D341Med (cell line): ENCODE measurements at regions not wholly inside any gene's neighbourhood (a gene's known extent, or its start where the extent isn't known, plus 50 kb on each side); places are given as distances from the start of the nearest gene placed in this dataset.

Source experiments
- DNase-seq: peaks from one replicate; pipeline ENCODE4 v3.0.0; 2012; ENCODE audit warnings: low spot score

DNA sequence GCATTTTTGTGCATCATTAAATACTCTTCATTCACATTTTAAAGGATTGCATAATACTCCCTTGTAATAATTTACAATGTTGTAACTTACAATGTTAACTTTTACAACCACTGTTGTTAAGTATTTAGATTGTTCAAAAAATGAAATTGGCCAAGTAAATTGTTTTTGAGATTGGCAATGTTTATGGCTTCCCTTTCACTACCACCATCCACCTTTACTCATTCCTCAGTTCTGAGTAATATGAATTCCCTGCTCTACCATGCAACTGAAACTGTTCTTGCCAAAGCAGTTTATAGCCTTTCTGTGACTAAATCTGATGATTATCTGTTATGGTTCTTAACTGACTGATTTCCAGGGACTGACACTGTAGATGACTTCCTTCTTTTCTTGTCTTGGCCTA, 80.5 kb upstream of the TMEM106B start:
- DNase-seq: no peak

DNA sequence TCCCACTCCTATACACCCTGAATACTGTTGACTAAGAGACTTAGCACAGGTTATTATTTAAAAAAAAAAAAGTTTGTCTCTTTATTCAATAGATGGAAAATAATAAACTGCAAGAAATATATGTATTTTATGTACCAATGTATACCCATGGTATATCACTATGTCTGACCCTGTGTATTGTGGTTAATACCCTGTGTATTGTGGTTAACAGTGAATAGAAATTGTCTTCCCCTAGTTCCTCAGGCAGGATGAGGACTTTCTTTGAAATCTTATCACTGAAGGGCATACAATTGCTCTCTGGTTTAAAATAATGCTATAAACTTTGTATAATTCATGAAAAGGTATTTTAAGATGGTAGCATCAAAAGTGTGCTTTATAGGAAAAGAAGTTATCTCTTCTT, 80.0 kb upstream of the TMEM106B start:
- DNase-seq: no peak

DNA sequence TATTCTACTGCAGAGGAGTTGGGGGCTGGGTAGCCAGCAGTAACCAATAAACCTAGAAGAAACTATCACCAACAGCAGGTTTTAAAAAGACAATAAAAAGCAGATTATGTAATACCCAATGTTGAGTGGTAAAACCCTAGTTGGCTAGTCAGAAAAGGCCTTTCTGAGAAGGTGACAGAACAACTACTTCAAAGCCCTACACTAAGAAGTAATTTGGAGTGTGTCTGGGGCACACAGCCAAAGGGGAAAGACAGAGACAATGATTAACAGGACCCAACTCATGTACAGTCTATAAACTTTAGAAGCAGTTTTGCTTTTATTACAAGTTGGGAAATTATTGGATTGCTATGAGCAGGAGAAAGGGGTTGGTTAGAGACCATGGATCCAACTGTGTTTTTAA, 77.2 kb upstream of the TMEM106B start:
- no peak for DNase-seq

DNA sequence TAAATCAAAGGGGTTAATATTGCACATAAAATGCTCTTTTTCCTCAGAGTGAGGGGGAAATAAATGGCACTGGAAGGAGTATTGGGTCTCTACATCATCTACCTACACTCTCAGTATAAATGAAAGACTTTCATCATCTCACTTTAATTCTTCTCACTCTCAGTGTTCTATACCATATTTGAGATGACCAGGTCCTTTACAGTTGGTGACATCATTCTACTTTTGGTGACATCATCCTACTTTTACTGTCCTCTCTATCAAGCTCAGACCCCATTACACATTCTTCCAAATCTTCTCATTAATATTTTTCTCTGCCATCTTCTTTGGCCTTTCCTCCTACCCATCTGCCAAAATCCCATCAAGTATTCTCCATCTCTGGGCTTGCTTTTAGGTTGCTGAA, 74.6 kb upstream of the TMEM106B start:
- no peak for DNase-seq

DNA sequence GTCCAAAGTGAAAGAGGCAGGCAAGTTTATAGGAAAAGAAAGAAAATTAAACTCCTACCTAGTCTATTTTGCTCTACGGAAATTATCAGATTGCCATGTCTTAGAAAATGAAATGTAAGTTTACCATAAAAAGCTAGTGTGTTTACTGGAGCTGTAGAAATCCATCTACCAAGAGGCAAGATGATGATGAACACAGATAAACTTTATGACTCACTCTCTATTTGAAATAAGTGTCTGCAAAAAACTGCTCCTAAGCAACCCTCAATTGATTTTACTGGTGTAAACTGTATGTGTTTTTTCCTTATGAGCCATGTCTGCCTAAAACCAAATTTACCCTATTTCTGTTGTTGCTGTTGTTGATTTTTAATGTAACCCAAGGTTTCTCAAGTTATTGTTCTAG, 73.8 kb upstream of the TMEM106B start:
- DNase-seq: no peak

DNA sequence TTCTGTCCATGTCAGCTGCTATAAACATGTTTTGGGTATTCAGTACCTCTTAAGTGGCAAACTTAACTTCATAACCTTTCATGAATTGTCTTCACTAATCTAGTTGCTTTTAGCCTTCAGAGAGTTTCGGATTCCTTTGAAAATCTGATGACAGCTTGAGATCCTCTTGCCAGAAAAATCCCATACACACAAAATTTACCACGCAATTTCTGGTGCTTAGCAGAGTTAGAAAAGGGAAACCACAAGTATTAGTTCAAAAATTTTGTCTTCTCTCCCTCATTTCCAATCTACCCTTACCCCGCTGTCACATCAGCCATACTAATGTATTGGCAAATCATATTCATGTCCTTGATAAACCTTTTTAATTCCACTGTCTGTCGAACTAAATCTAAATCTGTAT, 72.7 kb upstream of the TMEM106B start:
- DNase-seq: no peak

DNA sequence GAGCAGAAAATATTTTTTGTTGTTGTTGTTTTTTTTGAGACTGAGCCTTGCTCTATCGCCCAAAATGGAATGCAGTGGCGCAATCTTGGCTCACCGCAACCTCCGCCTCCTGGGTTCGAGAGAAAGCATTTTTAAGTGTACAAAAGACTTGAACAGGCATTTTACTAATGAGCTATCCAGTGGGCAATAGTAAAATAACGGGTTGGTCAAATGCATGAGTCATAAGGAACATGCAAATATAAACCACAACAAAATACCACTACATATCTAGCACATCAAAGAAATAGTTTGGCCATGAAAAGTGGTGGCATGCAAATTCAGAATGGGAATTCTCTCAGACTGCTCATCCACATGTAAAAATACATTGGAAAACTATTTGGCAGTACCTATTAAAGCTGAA, 71.7 kb upstream of the TMEM106B start:
- no peak for DNase-seq

DNA sequence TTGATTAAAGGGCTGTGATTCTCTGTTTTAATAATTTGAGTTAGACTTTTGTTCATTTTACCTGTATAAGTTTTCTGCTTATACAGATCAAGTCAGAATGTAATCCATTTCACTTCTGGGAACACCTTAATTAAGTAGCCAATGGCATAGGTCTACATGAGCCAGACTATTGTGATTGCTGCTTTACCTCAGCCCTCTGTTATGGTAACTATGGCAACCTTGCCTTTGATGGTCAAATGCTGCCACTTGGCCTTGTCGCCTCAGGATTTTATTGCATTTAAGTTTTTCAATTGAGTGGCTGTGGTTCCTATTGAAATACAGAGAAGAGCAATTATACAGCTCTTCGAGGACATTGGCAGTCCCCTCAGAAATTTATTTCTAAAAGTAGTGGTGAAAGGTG, 64.3 kb upstream of the TMEM106B start:
- no peak for DNase-seq

DNA sequence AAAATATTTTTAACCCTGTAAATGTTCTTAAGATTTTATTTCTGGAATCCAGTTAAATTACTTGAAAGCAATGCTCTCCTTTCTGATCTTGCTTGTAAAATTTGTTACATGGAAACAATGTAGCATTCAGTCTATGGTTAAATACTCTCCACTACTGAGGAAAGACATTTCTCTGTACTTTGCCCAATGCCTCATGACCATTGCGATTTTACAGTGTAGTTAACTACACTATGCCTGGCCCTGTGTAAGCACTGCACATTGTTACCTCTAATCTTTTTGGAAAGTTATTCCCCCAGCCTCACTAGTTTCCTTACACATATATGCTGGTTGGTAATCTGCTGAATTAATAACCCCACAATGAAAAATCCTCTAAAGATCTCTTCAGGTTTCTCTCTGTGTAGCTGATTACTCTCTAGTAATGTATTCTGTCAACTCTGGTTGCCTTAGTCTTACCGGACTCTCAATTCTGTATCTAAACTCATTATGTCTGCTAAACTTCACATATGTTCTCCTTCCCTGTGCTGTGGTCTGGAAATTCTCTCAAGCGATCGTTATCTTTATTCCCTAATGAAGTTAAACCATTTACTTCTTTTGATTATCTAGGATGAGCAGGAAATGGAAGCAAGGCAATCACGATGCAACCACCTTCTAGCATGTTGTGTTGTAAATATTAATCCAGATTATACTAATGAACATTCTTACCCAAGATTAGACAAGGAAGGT, 58.7 kb upstream of the TMEM106B start:
- no peak for DNase-seq

DNA sequence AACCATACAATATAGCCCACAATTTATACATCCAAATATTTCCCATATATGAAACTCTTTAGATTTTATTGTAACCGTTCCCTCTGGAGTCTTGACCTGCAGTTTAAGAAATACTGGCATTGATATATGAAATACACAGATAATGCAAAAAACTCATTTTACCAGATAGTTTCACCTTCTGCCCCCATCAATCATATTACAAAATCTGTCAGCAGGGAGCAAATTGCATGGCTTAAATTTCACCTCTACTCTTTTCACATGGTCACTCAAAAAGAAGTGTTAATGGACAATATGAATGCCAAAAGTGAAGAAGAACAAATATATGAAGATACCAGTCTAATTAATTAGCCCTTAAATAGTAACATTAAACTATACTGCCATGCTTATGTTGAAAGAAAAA, 57.0 kb upstream of the TMEM106B start:
- DNase-seq: no peak

DNA sequence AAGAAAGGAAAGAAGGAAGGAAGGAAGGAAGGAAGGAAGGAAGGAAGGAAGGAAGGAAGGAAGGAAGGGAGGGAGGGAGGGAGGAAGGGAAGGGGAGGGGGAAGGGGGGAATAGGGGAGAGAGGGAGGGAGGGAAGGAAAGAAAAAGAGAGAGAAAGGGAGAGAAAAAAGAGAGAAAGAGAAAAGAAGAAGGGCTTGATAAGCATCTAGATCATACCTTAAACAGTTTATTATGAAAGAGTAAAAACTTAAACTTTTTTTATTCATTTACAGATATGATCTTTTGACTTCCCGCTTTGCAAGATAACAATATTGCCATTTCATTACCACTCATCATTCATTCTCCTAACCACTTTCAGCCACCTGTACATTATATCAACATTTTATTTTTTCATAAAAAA, 53.6 kb upstream of the TMEM106B start:
- DNase-seq: no peak

DNA sequence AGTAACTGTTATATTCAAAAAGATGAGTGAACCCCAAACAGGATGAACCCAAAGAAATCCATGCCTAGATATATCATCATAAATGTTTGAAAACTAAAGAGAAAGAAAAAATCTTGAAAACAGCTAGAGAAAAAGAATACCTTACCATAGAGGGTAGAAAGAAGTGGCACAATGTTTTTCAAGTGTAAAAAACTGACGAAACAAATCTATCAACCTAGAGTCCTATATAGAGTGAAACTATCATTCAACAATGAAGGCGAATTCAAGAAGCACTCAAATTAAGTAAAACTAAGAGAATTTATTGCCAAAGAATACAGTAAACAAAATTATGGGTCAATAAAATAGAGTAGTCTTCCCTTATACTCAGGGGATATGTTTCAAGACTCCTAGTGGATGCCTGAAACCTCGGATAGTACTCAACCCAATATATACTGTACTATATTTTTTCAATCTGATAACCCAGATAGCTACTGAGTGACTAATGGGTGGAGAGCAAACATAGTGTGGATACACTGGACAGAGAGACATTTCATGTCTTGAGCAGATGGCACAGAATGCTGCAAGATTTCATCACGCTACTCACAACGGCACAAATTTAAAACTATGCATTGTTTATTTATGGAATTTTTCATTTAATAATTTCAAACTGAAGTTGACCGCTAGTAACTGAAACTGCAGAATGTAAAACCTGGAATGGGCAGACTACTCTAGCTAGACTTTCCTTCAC, 52.6 kb upstream of the TMEM106B start:
- DNase-seq: no peak

DNA sequence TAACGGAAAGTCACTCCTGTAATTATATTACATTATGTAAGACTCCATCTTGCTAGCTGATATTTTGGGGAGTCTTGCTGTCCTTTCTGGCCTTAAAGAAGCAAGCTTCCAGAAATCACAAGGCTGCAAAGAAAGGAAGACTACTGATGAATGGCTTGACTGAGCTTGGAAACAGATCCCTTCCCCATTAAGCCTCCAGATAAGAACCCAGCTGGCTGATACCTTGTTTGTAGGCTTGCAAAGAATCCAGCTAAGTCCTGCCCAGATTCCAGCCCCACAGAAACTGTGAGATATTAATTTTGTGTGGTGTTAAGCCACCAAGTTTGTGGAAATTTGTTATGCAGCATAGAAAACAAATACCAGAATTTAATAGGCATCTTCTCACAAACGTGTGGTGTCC, 49.9 kb upstream of the TMEM106B start:
- DNase-seq: no peak
